ENCODE measurements at regions not wholly inside any gene's neighbourhood (a gene's known extent, or its start where the extent isn't known, plus 50 kb on each side); places are given as distances from the start of the nearest gene placed in this dataset.
A peak's percentile ranks its signal among the peaks of the same experiment; 100 is the strongest.

DNA sequence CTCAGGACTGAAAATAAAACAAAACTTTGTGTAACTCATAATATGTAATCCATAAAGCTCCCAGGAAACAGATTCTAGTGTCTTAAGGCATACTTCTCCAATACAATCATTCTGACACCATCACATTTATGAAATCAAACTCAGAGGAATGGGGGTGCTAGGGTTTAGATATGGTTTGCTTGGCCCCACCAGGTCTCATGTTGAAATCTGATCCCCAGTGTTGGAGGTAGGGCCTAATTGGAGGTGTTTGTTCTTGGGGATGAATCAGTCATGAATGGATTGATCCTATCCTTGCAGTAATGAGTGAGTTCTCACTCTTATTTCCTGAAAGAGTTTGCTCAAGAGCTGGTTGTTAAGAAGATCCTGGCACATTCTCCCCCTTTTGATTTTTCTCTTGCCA, 380.9 kb downstream of the ETS1 start:
- Mint-ChIP-seq H3K9me3 (no peaks in the 10 kb centered on the region), H3K4me3 (no peak overlapping the region), H3K4me1 (no peaks in the 10 kb centered on the region), H3K27ac (no peak overlapping the region), H3K36me3 (ENCODE audit: low read depth) (no peaks in the 10 kb centered on the region), H3K27me3 (ENCODE audit: insufficient read depth) (no peaks in the 10 kb centered on the region)
- H3K9ac ChIP-seq (ENCODE audit: extremely low read depth, low read length, poor library complexity, severe bottlenecking), result no peak overlapping the region
- H3K36me3 ChIP-seq (ENCODE audit: control insufficient read depth, insufficient read depth, low read length), result no peaks in the 10 kb centered on the region
- TF ChIP-seq, protein P1, sequence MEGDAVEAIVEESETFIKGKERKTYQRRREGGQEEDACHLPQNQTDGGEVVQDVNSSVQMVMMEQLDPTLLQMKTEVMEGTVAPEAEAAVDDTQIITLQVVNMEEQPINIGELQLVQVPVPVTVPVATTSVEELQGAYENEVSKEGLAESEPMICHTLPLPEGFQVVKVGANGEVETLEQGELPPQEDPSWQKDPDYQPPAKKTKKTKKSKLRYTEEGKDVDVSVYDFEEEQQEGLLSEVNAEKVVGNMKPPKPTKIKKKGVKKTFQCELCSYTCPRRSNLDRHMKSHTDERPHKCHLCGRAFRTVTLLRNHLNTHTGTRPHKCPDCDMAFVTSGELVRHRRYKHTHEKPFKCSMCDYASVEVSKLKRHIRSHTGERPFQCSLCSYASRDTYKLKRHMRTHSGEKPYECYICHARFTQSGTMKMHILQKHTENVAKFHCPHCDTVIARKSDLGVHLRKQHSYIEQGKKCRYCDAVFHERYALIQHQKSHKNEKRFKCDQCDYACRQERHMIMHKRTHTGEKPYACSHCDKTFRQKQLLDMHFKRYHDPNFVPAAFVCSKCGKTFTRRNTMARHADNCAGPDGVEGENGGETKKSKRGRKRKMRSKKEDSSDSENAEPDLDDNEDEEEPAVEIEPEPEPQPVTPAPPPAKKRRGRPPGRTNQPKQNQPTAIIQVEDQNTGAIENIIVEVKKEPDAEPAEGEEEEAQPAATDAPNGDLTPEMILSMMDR (conservative IDR thresholded peaks at IDR 0.05), result no peak
- H3K27ac ChIP-seq (ENCODE audit: low read depth, low read length), result no peak overlapping the region
- H3K4me3 ChIP-seq (ENCODE audit: low read length), result no peak overlapping the region
- no peak for DNase-seq
- no peaks in the 10 kb centered on the region for H3K27me3 ChIP-seq (ENCODE audit: control insufficient read depth, insufficient read depth, low read length, poor library complexity, severe bottlenecking)
- H3K9me3 ChIP-seq (ENCODE audit: control insufficient read depth, low read length), result no peaks in the 10 kb centered on the region
- no peaks in the 10 kb centered on the region for H3K4me1 ChIP-seq (ENCODE audit: control insufficient read depth, insufficient read depth, low read length)

DNA sequence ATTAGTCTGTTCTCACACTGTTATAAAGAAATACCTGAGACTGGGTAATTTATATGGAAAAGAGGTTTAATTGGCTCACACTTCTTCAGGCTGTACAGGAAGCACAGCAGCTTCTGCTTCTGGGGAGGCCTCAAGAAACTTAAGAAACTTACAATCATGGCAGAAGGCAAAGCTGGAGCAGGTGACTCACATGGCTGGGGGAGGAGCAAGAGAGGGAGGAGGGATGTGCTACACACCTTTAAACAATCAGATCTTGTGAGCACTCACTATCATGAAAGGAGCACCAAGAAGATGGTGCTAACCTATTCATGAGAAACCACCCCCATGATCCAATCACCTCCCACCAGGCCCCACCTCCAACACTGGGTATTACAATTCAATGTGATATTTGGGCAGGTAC, 381.6 kb downstream of the ETS1 start:
- TF ChIP-seq, protein P1 (conservative IDR thresholded peaks at IDR 0.05), result no peak
- Mint-ChIP-seq H3K27me3 (ENCODE audit: insufficient read depth) (no peaks in the 10 kb centered on the region), H3K9me3 (no peaks in the 10 kb centered on the region), H3K4me1 (no peaks in the 10 kb centered on the region), H3K4me3 (no peak overlapping the region), H3K36me3 (ENCODE audit: low read depth) (no peaks in the 10 kb centered on the region), H3K27ac (no peak overlapping the region)
- Histone ChIP-seq H3K27me3 (ENCODE audit: control insufficient read depth, insufficient read depth, low read length, poor library complexity, severe bottlenecking) (no peaks in the 10 kb centered on the region), H3K9ac (ENCODE audit: extremely low read depth, low read length, poor library complexity, severe bottlenecking) (no peak overlapping the region), H3K4me3 (ENCODE audit: low read length) (no peak overlapping the region), H3K36me3 (ENCODE audit: control insufficient read depth, insufficient read depth, low read length) (no peaks in the 10 kb centered on the region), H3K9me3 (ENCODE audit: control insufficient read depth, low read length) (no peaks in the 10 kb centered on the region), H3K4me1 (ENCODE audit: control insufficient read depth, insufficient read depth, low read length) (no peaks in the 10 kb centered on the region), H3K27ac (ENCODE audit: low read depth, low read length) (no peak overlapping the region)
- DNase-seq, result no peak

DNA sequence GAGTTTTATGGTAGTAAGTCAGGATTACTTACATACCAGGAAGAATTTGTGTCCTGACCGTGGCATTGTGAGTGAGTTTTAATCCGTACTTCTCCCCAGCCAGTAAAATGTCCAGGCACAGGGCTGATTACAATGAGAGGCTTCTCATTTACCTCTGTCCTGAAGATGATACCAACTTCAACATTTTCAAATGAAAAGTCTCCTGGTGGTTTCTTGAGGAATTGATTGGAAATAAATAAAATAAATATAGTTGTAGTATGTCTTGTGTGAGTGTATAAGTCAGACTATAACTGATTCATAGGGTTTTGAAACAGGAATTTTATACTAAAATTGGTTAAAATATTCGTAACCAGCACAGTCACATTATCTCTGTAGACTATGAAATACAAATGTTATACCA, 382.5 kb downstream of the ETS1 start:
- no peaks in the 10 kb centered on the region for H3K9me3 Mint-ChIP-seq
- H3K27ac Mint-ChIP-seq, result no peak overlapping the region
- H3K4me3 ChIP-seq (ENCODE audit: low read length), result no peak overlapping the region
- DNase-seq, result no peak
- H3K27ac ChIP-seq (ENCODE audit: low read depth, low read length), result no peak overlapping the region
- no peaks in the 10 kb centered on the region for H3K4me1 Mint-ChIP-seq
- TF ChIP-seq, protein P1 (conservative IDR thresholded peaks at IDR 0.05), result peak; percentile 32
- no peaks in the 10 kb centered on the region for H3K4me1 ChIP-seq (ENCODE audit: control insufficient read depth, insufficient read depth, low read length)
- no peaks in the 10 kb centered on the region for H3K27me3 Mint-ChIP-seq (ENCODE audit: insufficient read depth)
- no peak overlapping the region for H3K9ac ChIP-seq (ENCODE audit: extremely low read depth, low read length, poor library complexity, severe bottlenecking)
- H3K27me3 ChIP-seq (ENCODE audit: control insufficient read depth, insufficient read depth, low read length, poor library complexity, severe bottlenecking), result no peaks in the 10 kb centered on the region
- no peaks in the 10 kb centered on the region for H3K36me3 ChIP-seq (ENCODE audit: control insufficient read depth, insufficient read depth, low read length)
- H3K36me3 Mint-ChIP-seq (ENCODE audit: low read depth), result no peaks in the 10 kb centered on the region
- no peak overlapping the region for H3K4me3 Mint-ChIP-seq
- WGBS, 2 experiments (ENCODE audit: insufficient coverage in 1 of 2, insufficient read length in 1 of 2), result 88 to 93% methylated on average over 2 to 3 of the region's 3 CpGs
- H3K9me3 ChIP-seq (ENCODE audit: control insufficient read depth, low read length), result no peaks in the 10 kb centered on the region
